A549 (cell line): ENCODE measurements at regions not wholly inside any gene's neighbourhood (a gene's known extent, or its start where the extent isn't known, plus 50 kb on each side); places are given as distances from the start of the nearest gene placed in this dataset.

Experiments used
- ATAC-seq, 2 experiments: fragments of 200-7000 bp in 1 of 2; fragments of >200 bp in 1 of 2; cut with Nextera tagmentation in 1 of 2; cut with Tn5 transposase in 1 of 2; 3 replicates each; pipeline versions ENCODE4 v1.8.0 to v1.9.1; 2018 to 2020; ENCODE audit warnings: mild to moderate bottlenecking in 1 of 2, moderate library complexity in 1 of 2
- CTCF ChIA-PET: fragments of 300-600 bp; sonication (Branson Sonifier 250); formaldehyde crosslinking; extraction: SDS; loops from one replicate; lab custom pipeline; 2021; ENCODE audit warnings: antibody characterized with exemption, inconsistent platforms; lab: Yijun Ruan, JAX
- POLR2A ChIA-PET: fragments of 350-600 bp; formaldehyde crosslinking; extraction: SDS; loops from one replicate; lab custom pipeline; 2021; ENCODE audit warnings: antibody characterized with exemption, inconsistent platforms; lab: Yijun Ruan, JAX
- DNase-seq, 2 experiments: peaks; one replicate each; pipeline versions ENCODE4 v3.0.0 to v3.0.0-alpha.2; 2011 to 2016; ENCODE audit warnings: low read depth in 1 of 2, low spot score in 1 of 2
- FAIRE-seq: peaks from 2 replicates; lab custom pipeline; 2011; peaks lifted over from hg19 to GRCh38; lab: Jason Lieb, UNC
- H3K27ac ChIP-seq, 2 experiments: fragments of >200 bp; sonication (Bioruptor Twin); formaldehyde crosslinking; 3 replicates each; pipeline ENCODE4 v1.5.1; 2016 to 2017
- H3K4me1 ChIP-seq: fragments of >200 bp; sonication (Bioruptor Twin); formaldehyde crosslinking; 3 replicates; pipeline ENCODE4 v1.6.1; 2016
- H3K4me2 ChIP-seq: fragments of >200 bp; sonication (Bioruptor Twin); formaldehyde crosslinking; 3 replicates; pipeline ENCODE4 v1.6.1; 2016
- H3K4me3 ChIP-seq: fragments of >200 bp; sonication (Bioruptor Twin); formaldehyde crosslinking; 3 replicates; pipeline ENCODE4 v1.5.1; 2016
- H3K9me3 ChIP-seq: fragments of >200 bp; sonication (Bioruptor Twin); formaldehyde crosslinking; 3 replicates; pipeline ENCODE4 v1.6.1; 2016
- BCL3 ChIP-seq: fragments of >200 bp; sonication (Bioruptor Twin); formaldehyde crosslinking; IDR thresholded peaks from 3 replicates; pipeline ENCODE4 v1.6.1; 2016
- BHLHE40 ChIP-seq: IDR thresholded peaks from 2 replicates; pipeline ENCODE4 v1.6.1; 2012; ENCODE audit warnings: low read depth, low read length, inconsistent platforms
- CBX8 ChIP-seq: fragments of 200-600 bp; sonication (generic); IDR thresholded peaks from 2 replicates; pipeline ENCODE4 v1.6.1; 2016
- CHD2 ChIP-seq: fragments of 150-350 bp; IDR thresholded peaks from 2 replicates; pipeline ENCODE4 v1.6.1; 2014; ENCODE audit warnings: low read length; ENCODE audit not compliant: partially characterized antibody
- CHD4 ChIP-seq: fragments of 200-600 bp; sonication (generic); IDR thresholded peaks from 2 replicates; pipeline ENCODE4 v1.6.1; 2016; ENCODE audit warnings: antibody characterized with exemption, mild to moderate bottlenecking, borderline replicate concordance
- CTCF ChIP-seq: fragments of >200 bp; sonication (Bioruptor Twin); formaldehyde crosslinking; IDR thresholded peaks from 3 replicates; pipeline ENCODE4 v1.5.1; 2016
- ELK1 ChIP-seq: fragments of 150-350 bp; IDR thresholded peaks from 2 replicates; pipeline ENCODE4 v1.6.1; 2014; ENCODE audit warnings: low read depth, mild to moderate bottlenecking, low read length
- EP300 ChIP-seq, 2 experiments: fragments of >200 bp; sonication (Bioruptor Twin); formaldehyde crosslinking; IDR thresholded peaks; 2 replicates in 1 of 2; 3 replicates in 1 of 2; pipeline ENCODE4 v1.6.1; 2016 to 2017
- FOSB ChIP-seq: fragments of 250-450 bp; sonication (Bioruptor Pico); IDR thresholded peaks from 2 replicates; pipeline ENCODE4 v1.5.0; 2020; ENCODE audit warnings: mild to moderate bottlenecking, moderate library complexity
- HDAC2 ChIP-seq: fragments of 200-600 bp; sonication (generic); IDR thresholded peaks from 2 replicates; pipeline ENCODE4 v1.6.1; 2016
- HEYL ChIP-seq: fragments of 250-450 bp; sonication (Bioruptor Pico); IDR thresholded peaks from 2 replicates; pipeline ENCODE4 v1.8.0; 2021; ENCODE audit warnings: mild to moderate bottlenecking, moderate library complexity
- HMGXB4 ChIP-seq: fragments of 250-450 bp; sonication (Bioruptor Pico); IDR thresholded peaks from 2 replicates; pipeline ENCODE4 v1.5.0; 2021; ENCODE audit warnings: mild to moderate bottlenecking, moderate library complexity, borderline replicate concordance
- JUN ChIP-seq, 2 experiments: fragments of >200 bp; sonication (Bioruptor Twin); formaldehyde crosslinking; IDR thresholded peaks; 2 replicates in 1 of 2; 3 replicates in 1 of 2; pipeline ENCODE4 v1.6.1; 2016 to 2017
- KDM1A ChIP-seq: fragments of 200-600 bp; sonication (generic); IDR thresholded peaks from 2 replicates; pipeline ENCODE4 v1.6.1; 2016; ENCODE audit warnings: low read depth, mild to moderate bottlenecking
- KDM5A ChIP-seq: fragments of 200-600 bp; sonication (generic); IDR thresholded peaks from 2 replicates; pipeline ENCODE4 v1.6.1; 2016; ENCODE audit warnings: antibody characterized with exemption, mild to moderate bottlenecking
- MYC ChIP-seq: IDR thresholded peaks from 2 replicates; pipeline ENCODE4 v1.6.1; 2012; ENCODE audit warnings: mild to moderate bottlenecking, inconsistent platforms, low read length, improper control_type of control experiment, borderline replicate concordance
- NR3C1 ChIP-seq: fragments of >200 bp; sonication (Bioruptor Twin); formaldehyde crosslinking; IDR thresholded peaks from 3 replicates; pipeline ENCODE4 v1.6.1; 2017
- PBX3 ChIP-seq: IDR thresholded peaks from 2 replicates; pipeline ENCODE4 v1.6.1; 2012
- POLR2A ChIP-seq: IDR thresholded peaks from 2 replicates; pipeline ENCODE4 v1.6.1; 2012; ENCODE audit warnings: mild to moderate bottlenecking, low read length
- RARB ChIP-seq: fragments of 250-450 bp; sonication (Bioruptor Pico); IDR thresholded peaks from 2 replicates; pipeline ENCODE4 v1.8.0; 2021; ENCODE audit warnings: mild to moderate bottlenecking, moderate library complexity
- SMC3 ChIP-seq: fragments of >200 bp; sonication (Bioruptor Twin); formaldehyde crosslinking; IDR thresholded peaks from 3 replicates; pipeline ENCODE4 v1.6.1; 2018; ENCODE audit warnings: inconsistent platforms
- TFCP2L1 ChIP-seq: fragments of 250-450 bp; sonication (Bioruptor Pico); IDR thresholded peaks from 2 replicates; pipeline ENCODE4 v1.5.0; 2021; ENCODE audit warnings: mild to moderate bottlenecking
- USF2 ChIP-seq: fragments of 450-650 bp; IDR thresholded peaks from 2 replicates; pipeline ENCODE4 v1.6.1; 2014; ENCODE audit warnings: antibody characterized with exemption
- ZC3H11A ChIP-seq: fragments of 450-650 bp; IDR thresholded peaks from 2 replicates; pipeline ENCODE4 v1.6.1; 2014; ENCODE audit warnings: antibody characterized with exemption, mild to moderate bottlenecking
- ZFP36 ChIP-seq: fragments of 450-650 bp; IDR thresholded peaks from 2 replicates; pipeline ENCODE4 v1.6.1; 2014; ENCODE audit warnings: borderline replicate concordance; ENCODE audit not compliant: partially characterized antibody
- ZSCAN20 ChIP-seq: fragments of 250-450 bp; sonication (Bioruptor Pico); IDR thresholded peaks from 2 replicates; pipeline ENCODE4 v1.8.0; 2022; ENCODE audit warnings: mild to moderate bottlenecking, moderate library complexity
- WGBS: methylation state at CpG from one replicate; pipeline ENCODE4 v1.1.6; 2017; ENCODE audit errors: missing lambda C conversion rate; 5-methylcytosine and 5-hydroxymethylcytosine counted together

GRCh38 chr3:35417080-35417479, 222.2 kb upstream of the ARPP21 start:
- H3K9me3 ChIP-seq: no peaks in the 10 kb centered on the region
- no peak overlapping the region for H3K4me3 ChIP-seq
- FAIRE-seq: no peak
- DNase-seq: no peak
- no peaks in the 10 kb centered on the region for H3K4me1 ChIP-seq
- ChIA-PET POLR2A (no interaction called here), CTCF (no interaction called here)
- TF ChIP-seq RARB (CRISPR knock-in tag): no peak
- no peak for TF ChIP-seq BCL3
- no peak for TF ChIP-seq ZFP36
- no peak for TF ChIP-seq ZC3H11A
- no peak for TF ChIP-seq USF2
- TF ChIP-seq HDAC2: no peak
- TF ChIP-seq BHLHE40: no peak
- no peak for TF ChIP-seq MYC
- no peak for TF ChIP-seq JUN (IDR thresholded peaks at IDR 0.05)
- no peak for TF ChIP-seq CBX8
- no peak for TF ChIP-seq PBX3
- TF ChIP-seq KDM5A: no peak
- 4% methylated on average over 2 of the region's 2 CpGs for WGBS
- H3K27ac ChIP-seq: no peak overlapping the region
- no peak overlapping the region for H3K4me2 ChIP-seq
- no peak for ATAC-seq

- FAIRE-seq: no peak
- 34% methylated on average over 1 of the region's 1 CpG for WGBS
These were observed 217.2 kb upstream of the ARPP21 start for GRCh38 chr3:35422101-35422500.

More at GRCh38 chr3:35422101-35422500, 217.2 kb upstream of the ARPP21 start:
- Histone ChIP-seq H3K4me1 (no peaks in the 10 kb centered on the region), H3K9me3 (no peaks in the 10 kb centered on the region), H3K27ac (no peak overlapping the region), H3K4me3 (no peak overlapping the region), H3K4me2 (no peak overlapping the region)
- ChIA-PET POLR2A (no interaction called here), CTCF (no interaction called here)
- TF ChIP-seq PBX3 (no peak), NR3C1 (no peak), CHD4 (no peak), HMGXB4 (CRISPR knock-in tag) (no peak), JUN (IDR thresholded peaks at IDR 0.05) (no peak), HEYL (CRISPR knock-in tag) (no peak), USF2 (no peak), CHD2 (no peak), SMC3 (no peak), MYC (no peak), TFCP2L1 (CRISPR knock-in tag) (no peak), EP300 (IDR thresholded peaks at IDR 0.05) (no peak), CBX8 (no peak), ZSCAN20 (no peak), POLR2A (no peak), KDM1A (no peak), CTCF (no peak), ELK1 (no peak), FOSB (CRISPR knock-in tag) (no peak)
- ATAC-seq (no peak), DNase-seq (no peak)
